GM19324 (cell line): ENCODE measurements at regions not wholly inside any gene's neighbourhood (a gene's known extent, or its start where the extent isn't known, plus 50 kb on each side); places are given as distances from the start of the nearest gene placed in this dataset.
"Not testable (repeated sequence)": the region's sequence is repeated elsewhere in the genome, so short reads cannot be mapped to it uniquely, and the experiment has no call there.

Experiments used
- ATAC-seq: cut with Tn5 transposase; IDR thresholded peaks from one replicate; pipeline ENCODE4 v1.9.1; 2021; ENCODE audit warnings: mild to moderate bottlenecking, moderate library complexity; ENCODE audit not compliant: unreplicated experiment, low FRiP score

GRCh38 chr18:38695559-38696280 lies 1130.1 kb upstream of the CELF4 start:
- no peak for ATAC-seq

GRCh38 chr18:38693104-38693503 lies 1127.5 kb upstream of the CELF4 start:
- ATAC-seq = no peak

GRCh38 chr18:38690626-38691025 lies 1125.0 kb upstream of the CELF4 start:
- no peak for ATAC-seq

GRCh38 chr18:38688416-38688815 lies 1122.8 kb upstream of the CELF4 start:
- no peak for ATAC-seq

- ATAC-seq = no peak
Observed at GRCh38 chr18:38670486-38670885, 1104.9 kb upstream of the CELF4 start.

- ATAC-seq = no peak
Observed at GRCh38 chr18:38664929-38665328, 1099.3 kb upstream of the CELF4 start.

- no peak for ATAC-seq
Observed at GRCh38 chr18:38663682-38664081, 1098.1 kb upstream of the CELF4 start.

GRCh38 chr18:38663270-38663669 lies 1097.7 kb upstream of the CELF4 start:
- ATAC-seq = no peak

GRCh38 chr18:38654946-38655345 lies 1089.3 kb upstream of the CELF4 start:
- no peak for ATAC-seq

- ATAC-seq = no peak
Observed at GRCh38 chr18:38651736-38652135, 1086.1 kb upstream of the CELF4 start.

- no peak for ATAC-seq
Observed at GRCh38 chr18:38648179-38648578, 1082.6 kb upstream of the CELF4 start.

GRCh38 chr18:38646296-38646695 lies 1080.7 kb upstream of the CELF4 start:
- ATAC-seq = no peak

- ATAC-seq = no peak
Observed at GRCh38 chr18:38644875-38645641, 1079.5 kb upstream of the CELF4 start.

GRCh38 chr18:38642711-38643110 lies 1077.1 kb upstream of the CELF4 start:
- no peak for ATAC-seq

- ATAC-seq = not testable (repeated sequence)
Observed at GRCh38 chr18:38639700-38640099, 1074.1 kb upstream of the CELF4 start.

GRCh38 chr18:38635709-38636430 lies 1070.3 kb upstream of the CELF4 start:
- no peak for ATAC-seq

GRCh38 chr18:38634117-38634516 lies 1068.5 kb upstream of the CELF4 start:
- no peak for ATAC-seq

GRCh38 chr18:38633333-38633732 lies 1067.7 kb upstream of the CELF4 start:
- no peak for ATAC-seq

- ATAC-seq = no peak
Observed at GRCh38 chr18:38619129-38619528, 1053.5 kb upstream of the CELF4 start.

GRCh38 chr18:38616306-38616705 lies 1050.7 kb upstream of the CELF4 start:
- ATAC-seq = no peak

- ATAC-seq = no peak
Observed at GRCh38 chr18:38612904-38613303, 1047.3 kb upstream of the CELF4 start.
